ENCODE measurements at regions not wholly inside any gene's neighbourhood (a gene's known extent, or its start where the extent isn't known, plus 50 kb on each side); places are given as distances from the start of the nearest gene placed in this dataset.

DNA sequence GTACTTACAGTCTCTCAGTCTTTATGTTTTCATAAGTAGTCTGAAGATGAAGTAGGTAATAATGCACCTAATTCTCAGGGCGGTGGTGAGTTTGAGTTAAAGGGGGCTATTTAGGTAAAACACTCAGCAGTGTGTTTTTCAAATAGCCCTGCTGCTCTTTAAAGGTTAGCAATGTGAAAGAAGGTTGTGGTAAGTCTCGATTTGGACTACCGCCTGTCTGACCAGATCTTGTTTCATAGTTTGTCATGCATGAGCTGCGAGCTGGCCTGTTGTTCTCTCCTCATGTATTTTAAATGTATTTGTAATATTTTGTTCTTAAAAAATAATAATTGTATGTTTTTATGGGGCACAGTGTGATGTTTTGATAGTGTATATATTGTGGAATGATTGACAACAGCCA lies 340.2 kb downstream of the DHX35 start:
- Histone ChIP-seq H3K36me3 (ENCODE audit: control insufficient read depth, low read length) (no peaks in the 10 kb centered on the region), H3K79me2 (ENCODE audit: control insufficient read depth, low read length) (no peaks in the 10 kb centered on the region), H3K4me2 (ENCODE audit: low read length) (no peak overlapping the region), H3K9me3 (ENCODE audit: control insufficient read depth, insufficient read depth, low read length) (no peaks in the 10 kb centered on the region), H3F3A (ENCODE audit: control insufficient read depth, insufficient read depth) (no peaks in the 10 kb centered on the region), H3K4me3 (ENCODE audit: low read length) (no peak overlapping the region), H4K20me1 (ENCODE audit: control insufficient read depth, insufficient read depth, low read depth, low read length) (no peaks in the 10 kb centered on the region), H3K27ac (ENCODE audit: low read depth, low read length) (no peak overlapping the region), H3K9me2 (replicated peaks; ENCODE audit: control insufficient read depth, low read length) (no peaks in the 10 kb centered on the region), H3K27me3 (ENCODE audit: control insufficient read depth, low read length) (peaks cover 3% of the 10 kb centered on the region; the same call in 1 of the 2 replicates), H3K4me1 (ENCODE audit: control insufficient read depth, low read length) (no peaks in the 10 kb centered on the region)
- TF ChIP-seq EZH2phosphoT487 (IDR thresholded peaks at IDR 0.05; ENCODE audit: borderline replicate concordance, low read length) = no peak

DNA sequence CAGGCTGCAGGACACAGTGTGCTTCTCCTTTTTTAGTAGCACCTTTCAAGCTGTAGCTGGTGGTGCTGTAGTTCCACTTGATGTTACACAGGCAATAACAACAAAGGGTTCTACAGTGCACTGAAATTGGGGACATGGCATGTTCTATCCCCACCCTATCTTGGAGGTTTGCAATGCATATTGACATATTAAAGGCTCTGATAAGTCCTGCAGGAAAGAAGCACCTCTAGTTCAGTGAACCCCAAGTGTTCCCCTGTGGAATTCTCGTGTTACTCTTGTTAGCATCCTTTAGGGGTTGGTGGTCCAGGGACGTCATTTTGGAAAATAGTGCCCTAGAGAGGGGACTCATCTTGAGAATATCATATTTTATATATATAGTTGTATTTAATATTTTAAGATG lies 337.6 kb downstream of the DHX35 start:
- Histone ChIP-seq H3K27ac (ENCODE audit: low read depth, low read length) (no peak overlapping the region), H3K4me2 (ENCODE audit: low read length) (no peak overlapping the region), H3K27me3 (ENCODE audit: control insufficient read depth, low read length) (peaks cover 3% of the 10 kb centered on the region; the same call in 1 of the 2 replicates), H3K4me1 (ENCODE audit: control insufficient read depth, low read length) (no peaks in the 10 kb centered on the region), H3K4me3 (ENCODE audit: low read length) (no peak overlapping the region), H3F3A (ENCODE audit: control insufficient read depth, insufficient read depth) (no peaks in the 10 kb centered on the region), H3K9me2 (replicated peaks; ENCODE audit: control insufficient read depth, low read length) (no peaks in the 10 kb centered on the region), H3K36me3 (ENCODE audit: control insufficient read depth, low read length) (no peaks in the 10 kb centered on the region), H3K79me2 (ENCODE audit: control insufficient read depth, low read length) (no peaks in the 10 kb centered on the region), H3K9me3 (ENCODE audit: control insufficient read depth, insufficient read depth, low read length) (no peaks in the 10 kb centered on the region), H4K20me1 (ENCODE audit: control insufficient read depth, insufficient read depth, low read depth, low read length) (no peaks in the 10 kb centered on the region)
- TF ChIP-seq, protein P1, sequence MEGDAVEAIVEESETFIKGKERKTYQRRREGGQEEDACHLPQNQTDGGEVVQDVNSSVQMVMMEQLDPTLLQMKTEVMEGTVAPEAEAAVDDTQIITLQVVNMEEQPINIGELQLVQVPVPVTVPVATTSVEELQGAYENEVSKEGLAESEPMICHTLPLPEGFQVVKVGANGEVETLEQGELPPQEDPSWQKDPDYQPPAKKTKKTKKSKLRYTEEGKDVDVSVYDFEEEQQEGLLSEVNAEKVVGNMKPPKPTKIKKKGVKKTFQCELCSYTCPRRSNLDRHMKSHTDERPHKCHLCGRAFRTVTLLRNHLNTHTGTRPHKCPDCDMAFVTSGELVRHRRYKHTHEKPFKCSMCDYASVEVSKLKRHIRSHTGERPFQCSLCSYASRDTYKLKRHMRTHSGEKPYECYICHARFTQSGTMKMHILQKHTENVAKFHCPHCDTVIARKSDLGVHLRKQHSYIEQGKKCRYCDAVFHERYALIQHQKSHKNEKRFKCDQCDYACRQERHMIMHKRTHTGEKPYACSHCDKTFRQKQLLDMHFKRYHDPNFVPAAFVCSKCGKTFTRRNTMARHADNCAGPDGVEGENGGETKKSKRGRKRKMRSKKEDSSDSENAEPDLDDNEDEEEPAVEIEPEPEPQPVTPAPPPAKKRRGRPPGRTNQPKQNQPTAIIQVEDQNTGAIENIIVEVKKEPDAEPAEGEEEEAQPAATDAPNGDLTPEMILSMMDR (IDR thresholded peaks at IDR 0.05; ENCODE audit: low read depth, low read length, poor library complexity, severe bottlenecking) = no peak
- TF ChIP-seq EZH2phosphoT487 (IDR thresholded peaks at IDR 0.05; ENCODE audit: borderline replicate concordance, low read length) = no peak

DNA sequence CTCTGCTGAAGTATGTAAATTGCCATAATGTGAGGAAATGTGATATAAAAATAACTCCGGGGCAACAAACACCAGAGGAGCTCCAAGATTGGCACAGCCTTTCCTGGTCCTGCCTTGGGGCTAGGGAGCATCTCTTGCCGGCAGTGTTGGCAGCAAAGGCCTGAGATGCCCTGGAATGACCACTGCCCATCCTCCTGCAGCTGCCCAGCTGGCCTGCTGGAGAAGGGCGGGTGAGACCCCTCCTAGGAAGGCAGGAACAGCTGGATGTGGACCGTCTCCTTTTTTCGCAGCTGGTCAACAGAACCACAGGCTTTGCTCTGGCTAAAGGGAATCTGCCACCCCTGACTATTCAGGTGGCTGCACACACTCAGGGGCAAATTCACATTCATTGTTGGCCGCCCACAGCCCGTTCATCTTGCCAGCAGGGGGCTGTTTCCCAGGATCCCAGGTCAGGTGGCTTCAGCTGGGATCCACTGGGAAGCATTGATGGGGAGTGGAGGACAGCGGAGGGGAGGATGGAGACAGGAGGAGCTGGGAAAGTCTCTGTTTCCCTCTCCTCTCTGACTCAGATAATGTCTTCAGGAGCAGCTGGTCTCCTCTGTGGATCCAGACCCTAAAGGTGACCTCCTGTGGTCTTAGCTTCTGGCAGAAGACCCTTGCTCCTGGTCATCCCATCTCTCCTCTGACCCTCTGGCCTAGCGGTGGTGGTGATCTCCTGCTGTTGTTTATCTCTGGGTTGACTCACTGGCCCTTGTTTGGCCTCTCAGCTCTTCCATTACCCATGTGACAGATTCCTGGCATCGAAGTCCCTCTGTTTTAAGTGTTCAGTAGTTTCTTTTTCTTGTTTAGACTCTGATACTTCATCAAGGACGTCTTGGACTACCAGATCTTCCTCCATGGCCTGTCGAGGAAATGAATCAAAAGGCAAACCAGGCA lies 336.7 kb downstream of the DHX35 start:
- Histone ChIP-seq H3K27me3 (ENCODE audit: control insufficient read depth, low read length) (peaks cover 3% of the 10 kb centered on the region; the same call in 1 of the 2 replicates), H3K4me3 (ENCODE audit: low read length) (no peak overlapping the region), H3K36me3 (ENCODE audit: control insufficient read depth, low read length) (no peaks in the 10 kb centered on the region), H3K27ac (ENCODE audit: low read depth, low read length) (no peak overlapping the region), H3K79me2 (ENCODE audit: control insufficient read depth, low read length) (no peaks in the 10 kb centered on the region), H3K9me3 (ENCODE audit: control insufficient read depth, insufficient read depth, low read length) (no peaks in the 10 kb centered on the region), H3K9me2 (replicated peaks; ENCODE audit: control insufficient read depth, low read length) (no peaks in the 10 kb centered on the region), H4K20me1 (ENCODE audit: control insufficient read depth, insufficient read depth, low read depth, low read length) (no peaks in the 10 kb centered on the region), H3F3A (ENCODE audit: control insufficient read depth, insufficient read depth) (no peaks in the 10 kb centered on the region), H3K4me1 (ENCODE audit: control insufficient read depth, low read length) (no peaks in the 10 kb centered on the region), H3K4me2 (ENCODE audit: low read length) (no peak overlapping the region)
- TF ChIP-seq EZH2phosphoT487 (IDR thresholded peaks at IDR 0.05; ENCODE audit: borderline replicate concordance, low read length) = no peak
- TF ChIP-seq, protein P1 (IDR thresholded peaks at IDR 0.05; ENCODE audit: low read depth, low read length, poor library complexity, severe bottlenecking) = no peak

DNA sequence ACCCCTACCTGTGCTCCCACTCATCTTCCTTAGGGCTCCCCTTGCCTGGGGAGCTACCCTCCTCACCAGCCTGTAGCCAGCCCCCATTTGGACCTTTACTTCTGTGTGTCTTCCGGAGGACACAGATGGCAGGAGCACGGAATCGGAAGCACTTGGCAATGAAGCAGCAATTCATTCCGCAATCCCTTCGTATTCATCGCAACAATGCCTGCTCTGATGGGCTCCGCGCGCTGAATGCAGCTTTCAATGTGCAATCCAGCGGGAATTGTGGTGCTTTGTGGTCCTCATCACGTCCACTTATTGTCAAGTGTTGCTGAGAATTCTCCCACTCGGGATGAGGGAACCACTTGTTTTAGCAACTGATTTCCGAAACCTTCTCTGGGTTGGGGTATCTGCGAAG lies 336.0 kb downstream of the DHX35 start:
- Histone ChIP-seq H4K20me1 (ENCODE audit: control insufficient read depth, insufficient read depth, low read depth, low read length) (no peaks in the 10 kb centered on the region), H3K79me2 (ENCODE audit: control insufficient read depth, low read length) (no peaks in the 10 kb centered on the region), H3K27me3 (ENCODE audit: control insufficient read depth, low read length) (peaks cover 3% of the 10 kb centered on the region; the same call in 1 of the 2 replicates), H3K4me1 (ENCODE audit: control insufficient read depth, low read length) (no peaks in the 10 kb centered on the region), H3K36me3 (ENCODE audit: control insufficient read depth, low read length) (no peaks in the 10 kb centered on the region), H3K27ac (ENCODE audit: low read depth, low read length) (no peak overlapping the region), H3F3A (ENCODE audit: control insufficient read depth, insufficient read depth) (no peaks in the 10 kb centered on the region), H3K9me2 (replicated peaks; ENCODE audit: control insufficient read depth, low read length) (no peaks in the 10 kb centered on the region), H3K4me2 (ENCODE audit: low read length) (no peak overlapping the region), H3K9me3 (ENCODE audit: control insufficient read depth, insufficient read depth, low read length) (no peaks in the 10 kb centered on the region), H3K4me3 (ENCODE audit: low read length) (no peak overlapping the region)
- TF ChIP-seq, protein P1 (IDR thresholded peaks at IDR 0.05; ENCODE audit: low read depth, low read length, poor library complexity, severe bottlenecking) = no peak
- TF ChIP-seq EZH2phosphoT487 (IDR thresholded peaks at IDR 0.05; ENCODE audit: borderline replicate concordance, low read length) = no peak

Data from DOHH2 (cell line).